KBM-7 (cell line): ENCODE measurements at regions not wholly inside any gene's neighbourhood (a gene's known extent, or its start where the extent isn't known, plus 50 kb on each side); places are given as distances from the start of the nearest gene placed in this dataset.
"Not testable (repeated sequence)": the region's sequence is repeated elsewhere in the genome, so short reads cannot be mapped to it uniquely, and the experiment has no call there.

Source experiments
- DNase-seq: peaks from one replicate; pipeline ENCODE4 v3.0.0-alpha.2; 2015
- in situ Hi-C: fragments of 300-500 bp; cut with MboI; formaldehyde crosslinking; loops from 2 replicates; pipeline ENCODE4 v1.14.3; 2020; ENCODE audit warnings: low sequenced_read_pairs, low pct_unique_long_range_greater_than_20kb, mixed read lengths

- in situ Hi-C loops = no loop called here
- no peak for DNase-seq
Measured at GRCh38 chr1:195735140-195735539, 873.1 kb downstream of the KCNT2 start.

- peak; percentile 43 for DNase-seq
- in situ Hi-C loops = no loop called here
Measured at GRCh38 chr1:195733826-195734225, 874.4 kb downstream of the KCNT2 start.

- in situ Hi-C loops = no loop called here
- DNase-seq = no peak
Measured at GRCh38 chr1:195733408-195733807, 874.8 kb downstream of the KCNT2 start.

GRCh38 chr1:195731385-195731784, 876.9 kb downstream of the KCNT2 start:
- no peak for DNase-seq
- in situ Hi-C loops = no loop called here

- DNase-seq = no peak
- in situ Hi-C loops = no loop called here
Measured at GRCh38 chr1:195723796-195724194, 884.4 kb downstream of the KCNT2 start.

- in situ Hi-C loops, DNase-seq: not testable (repeated sequence)
Measured at GRCh38 chr1:195722852-195723795, 885.1 kb downstream of the KCNT2 start.

GRCh38 chr1:195722146-195722545, 886.1 kb downstream of the KCNT2 start:
- DNase-seq, in situ Hi-C loops: not testable (repeated sequence)

- in situ Hi-C loops = no loop called here
- no peak for DNase-seq
Measured at GRCh38 chr1:195721210-195721971, 886.8 kb downstream of the KCNT2 start.

GRCh38 chr1:195717651-195718050, 890.6 kb downstream of the KCNT2 start:
- in situ Hi-C loops = no loop called here
- peak; percentile 32 for DNase-seq

GRCh38 chr1:195715652-195716051, 892.6 kb downstream of the KCNT2 start:
- no peak for DNase-seq
- in situ Hi-C loops = no loop called here

GRCh38 chr1:195714248-195714647, 894.0 kb downstream of the KCNT2 start:
- in situ Hi-C loops = no loop called here
- DNase-seq = no peak

GRCh38 chr1:195709821-195710220, 898.4 kb downstream of the KCNT2 start:
- in situ Hi-C loops = no loop called here
- DNase-seq = peak; percentile 71

GRCh38 chr1:195704028-195704427, 904.2 kb downstream of the KCNT2 start:
- in situ Hi-C loops = no loop called here
- no peak for DNase-seq

- no peak for DNase-seq
- in situ Hi-C loops = no loop called here
Measured at GRCh38 chr1:195701149-195701548, 907.1 kb downstream of the KCNT2 start.

GRCh38 chr1:195697130-195697529, 911.1 kb downstream of the KCNT2 start:
- in situ Hi-C loops = no loop called here
- no peak for DNase-seq

GRCh38 chr1:195686764-195687163, 921.5 kb downstream of the KCNT2 start:
- in situ Hi-C loops = no loop called here
- no peak for DNase-seq

- in situ Hi-C loops = no loop called here
Measured at GRCh38 chr1:195664628-195665027, 943.6 kb downstream of the KCNT2 start.

GRCh38 chr1:195663549-195664280, 944.5 kb downstream of the KCNT2 start:
- DNase-seq = no peak
- in situ Hi-C loops = no loop called here

More at GRCh38 chr1:195664628-195665027, 943.6 kb downstream of the KCNT2 start:
- no peak for DNase-seq

- in situ Hi-C loops = no loop called here
- no peak for DNase-seq
Measured at GRCh38 chr1:195656780-195657179, 951.5 kb downstream of the KCNT2 start.
